ENCODE measurements at regions not wholly inside any gene's neighbourhood (a gene's known extent, or its start where the extent isn't known, plus 50 kb on each side); places are given as distances from the start of the nearest gene placed in this dataset.

DNA sequence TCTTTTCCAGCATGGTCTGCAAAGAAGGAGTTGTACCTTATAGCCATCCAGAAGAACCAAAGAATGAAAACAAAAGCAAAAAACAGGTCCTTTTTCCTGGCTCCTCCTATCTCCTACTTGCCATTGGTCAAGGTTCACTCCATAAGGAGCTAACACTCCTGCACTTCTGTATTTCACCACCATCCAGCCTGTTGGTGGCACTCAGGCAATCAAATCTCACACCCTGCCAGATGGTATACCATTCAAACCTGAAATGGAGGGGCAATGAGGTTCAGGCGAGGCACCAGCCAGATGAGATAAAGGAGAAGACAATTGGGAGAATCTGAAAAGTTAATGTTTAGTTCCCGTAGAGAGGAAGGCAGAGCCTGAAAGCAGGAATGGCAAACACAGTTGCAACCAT, 203.8 kb downstream of the ALDH8A1 start:
- TF ChIP-seq PATZ1 (CRISPR knock-in tag; IDR thresholded peaks at IDR 0.05; ENCODE audit: borderline replicate concordance), result no peak
- TF ChIP-seq ARNTL (CRISPR knock-in tag; IDR thresholded peaks at IDR 0.05; ENCODE audit: borderline replicate concordance, low read depth), result no peak
- no peak for TF ChIP-seq OSR1 (CRISPR knock-in tag; IDR thresholded peaks at IDR 0.05)
- no peak for TF ChIP-seq ESRRG (CRISPR knock-in tag; IDR thresholded peaks at IDR 0.05)
- TF ChIP-seq TOX (CRISPR knock-in tag; IDR thresholded peaks at IDR 0.05; ENCODE audit: borderline replicate concordance), result no peak
- TF ChIP-seq ZFP3 (CRISPR knock-in tag; IDR thresholded peaks at IDR 0.05), result no peak
- no peak for TF ChIP-seq RARB (CRISPR knock-in tag; IDR thresholded peaks at IDR 0.05)
- no peak for TF ChIP-seq SNAI2 (CRISPR knock-in tag; IDR thresholded peaks at IDR 0.05)
- no peak for TF ChIP-seq ZFP30 (CRISPR knock-in tag; IDR thresholded peaks at IDR 0.05)
- TF ChIP-seq, protein P1, sequence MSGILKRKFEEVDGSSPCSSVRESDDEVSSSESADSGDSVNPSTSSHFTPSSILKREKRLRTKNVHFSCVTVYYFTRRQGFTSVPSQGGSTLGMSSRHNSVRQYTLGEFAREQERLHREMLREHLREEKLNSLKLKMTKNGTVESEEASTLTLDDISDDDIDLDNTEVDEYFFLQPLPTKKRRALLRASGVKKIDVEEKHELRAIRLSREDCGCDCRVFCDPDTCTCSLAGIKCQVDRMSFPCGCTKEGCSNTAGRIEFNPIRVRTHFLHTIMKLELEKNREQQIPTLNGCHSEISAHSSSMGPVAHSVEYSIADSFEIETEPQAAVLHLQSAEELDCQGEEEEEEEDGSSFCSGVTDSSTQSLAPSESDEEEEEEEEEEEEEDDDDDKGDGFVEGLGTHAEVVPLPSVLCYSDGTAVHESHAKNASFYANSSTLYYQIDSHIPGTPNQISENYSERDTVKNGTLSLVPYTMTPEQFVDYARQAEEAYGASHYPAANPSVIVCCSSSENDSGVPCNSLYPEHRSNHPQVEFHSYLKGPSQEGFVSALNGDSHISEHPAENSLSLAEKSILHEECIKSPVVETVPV (CRISPR knock-in tag; IDR thresholded peaks at IDR 0.05), result no peak
- no peak for TF ChIP-seq GLIS3 (CRISPR knock-in tag; IDR thresholded peaks at IDR 0.05)
- TF ChIP-seq TCF4 (CRISPR knock-in tag; IDR thresholded peaks at IDR 0.05; ENCODE audit: borderline replicate concordance), result no peak
- TF ChIP-seq ZC3H10 (CRISPR knock-in tag; IDR thresholded peaks at IDR 0.05), result no peak
- TF ChIP-seq, protein P2, sequence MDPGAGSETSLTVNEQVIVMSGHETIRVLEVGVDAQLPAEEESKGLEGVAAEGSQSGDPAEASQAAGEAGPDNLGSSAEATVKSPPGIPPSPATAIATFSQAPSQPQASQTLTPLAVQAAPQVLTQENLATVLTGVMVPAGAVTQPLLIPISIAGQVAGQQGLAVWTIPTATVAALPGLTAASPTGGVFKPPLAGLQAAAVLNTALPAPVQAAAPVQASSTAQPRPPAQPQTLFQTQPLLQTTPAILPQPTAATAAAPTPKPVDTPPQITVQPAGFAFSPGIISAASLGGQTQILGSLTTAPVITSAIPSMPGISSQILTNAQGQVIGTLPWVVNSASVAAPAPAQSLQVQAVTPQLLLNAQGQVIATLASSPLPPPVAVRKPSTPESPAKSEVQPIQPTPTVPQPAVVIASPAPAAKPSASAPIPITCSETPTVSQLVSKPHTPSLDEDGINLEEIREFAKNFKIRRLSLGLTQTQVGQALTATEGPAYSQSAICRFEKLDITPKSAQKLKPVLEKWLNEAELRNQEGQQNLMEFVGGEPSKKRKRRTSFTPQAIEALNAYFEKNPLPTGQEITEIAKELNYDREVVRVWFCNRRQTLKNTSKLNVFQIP (CRISPR knock-in tag; IDR thresholded peaks at IDR 0.05; ENCODE audit: borderline replicate concordance, low read depth), result no peak

All from SK-N-SH treated with all-trans-retinoic acid at 6 μM for 48 hours (cell line).